Dendritic cell treated with granulocyte-macrophage colony-stimulating factor and Interleukin-4, amounts not matched to agents 40 ng/mL and 50 ng/mL, for 4 days (primary cell): ENCODE measurements at regions not wholly inside any gene's neighbourhood (a gene's known extent, or its start where the extent isn't known, plus 50 kb on each side); places are given as distances from the start of the nearest gene placed in this dataset.

Experiments
- H3K27ac Mint-ChIP-seq: one replicate; pipeline ENCODE4 v1.8.0; 2022; ENCODE audit warnings: mild to moderate bottlenecking, mixed read lengths
- H3K27me3 Mint-ChIP-seq: one replicate; pipeline ENCODE4 v1.8.0; 2022; ENCODE audit warnings: mild to moderate bottlenecking, mixed read lengths
- H3K36me3 Mint-ChIP-seq: one replicate; pipeline ENCODE4 v1.8.0; 2022; ENCODE audit warnings: low read depth, mixed read lengths
- H3K4me1 Mint-ChIP-seq: one replicate; pipeline ENCODE4 v1.8.0; 2022; ENCODE audit warnings: low read depth, mixed read lengths
- H3K4me3 Mint-ChIP-seq: one replicate; pipeline ENCODE4 v1.8.0; 2022; ENCODE audit warnings: mild to moderate bottlenecking, moderate library complexity, mixed read lengths
- H3K9me3 Mint-ChIP-seq: one replicate; pipeline ENCODE4 v1.8.0; 2022; ENCODE audit warnings: mixed read lengths
- intact Hi-C: fragments of 100-400 bp; cut with micrococcal nuclease; formaldehyde crosslinking; loops from one replicate; pipeline ENCODE4 v1.15.0; 2022

GRCh38 chr20:51094221-51094620 is 71.3 kb upstream of the KCNG1 start:
- no peaks in the 10 kb centered on the region for H3K4me1 Mint-ChIP-seq
- no peak overlapping the region for H3K4me3 Mint-ChIP-seq
- no peaks in the 10 kb centered on the region for H3K36me3 Mint-ChIP-seq
- intact Hi-C loops = no loop called here
- no peak overlapping the region for H3K27ac Mint-ChIP-seq
- peaks cover 36% of the 10 kb centered on the region for H3K27me3 Mint-ChIP-seq
- H3K9me3 Mint-ChIP-seq = no peaks in the 10 kb centered on the region

- H3K36me3 Mint-ChIP-seq = no peaks in the 10 kb centered on the region
- H3K27me3 Mint-ChIP-seq = peaks cover 38% of the 10 kb centered on the region
These were observed 70.4 kb upstream of the KCNG1 start for GRCh38 chr20:51093240-51093763.

GRCh38 chr20:51092338-51092737 is 69.4 kb upstream of the KCNG1 start:
- Mint-ChIP-seq H3K4me3 (no peak overlapping the region), H3K9me3 (no peaks in the 10 kb centered on the region), H3K27me3 (peaks cover 38% of the 10 kb centered on the region), H3K36me3 (no peaks in the 10 kb centered on the region), H3K4me1 (no peaks in the 10 kb centered on the region), H3K27ac (no peak overlapping the region)
- intact Hi-C loops = no loop called here

More at GRCh38 chr20:51093240-51093763, 70.4 kb upstream of the KCNG1 start:
- H3K27ac Mint-ChIP-seq = no peak overlapping the region
- no peaks in the 10 kb centered on the region for H3K4me1 Mint-ChIP-seq
- H3K9me3 Mint-ChIP-seq = no peaks in the 10 kb centered on the region
- H3K4me3 Mint-ChIP-seq = no peak overlapping the region
- intact Hi-C loops = no loop called here

GRCh38 chr20:51091406-51092195 is 68.7 kb upstream of the KCNG1 start:
- H3K4me3 Mint-ChIP-seq = no peak overlapping the region
- H3K4me1 Mint-ChIP-seq = no peaks in the 10 kb centered on the region
- intact Hi-C loops = no loop called here
- H3K9me3 Mint-ChIP-seq = no peaks in the 10 kb centered on the region
- H3K36me3 Mint-ChIP-seq = no peaks in the 10 kb centered on the region
- H3K27me3 Mint-ChIP-seq = peaks cover 39% of the 10 kb centered on the region
- no peak overlapping the region for H3K27ac Mint-ChIP-seq

- Mint-ChIP-seq H3K4me3 (no peak overlapping the region), H3K9me3 (no peaks in the 10 kb centered on the region), H3K27me3 (peaks cover 35% of the 10 kb centered on the region), H3K4me1 (no peaks in the 10 kb centered on the region), H3K36me3 (no peaks in the 10 kb centered on the region), H3K27ac (no peak overlapping the region)
- intact Hi-C loops = no loop called here
These were observed 66.9 kb upstream of the KCNG1 start for GRCh38 chr20:51089840-51090239.

GRCh38 chr20:51089272-51089781 is 66.4 kb upstream of the KCNG1 start:
- Mint-ChIP-seq H3K27ac (no peak overlapping the region), H3K27me3 (peaks cover 34% of the 10 kb centered on the region), H3K4me1 (no peaks in the 10 kb centered on the region), H3K4me3 (no peak overlapping the region), H3K36me3 (no peaks in the 10 kb centered on the region), H3K9me3 (no peaks in the 10 kb centered on the region)
- intact Hi-C loops = no loop called here

GRCh38 chr20:51087266-51087665 is 64.4 kb upstream of the KCNG1 start:
- intact Hi-C loops = no loop called here
- Mint-ChIP-seq H3K27ac (no peak overlapping the region), H3K27me3 (peaks cover 32% of the 10 kb centered on the region)

GRCh38 chr20:51085769-51086168 is 62.9 kb upstream of the KCNG1 start:
- Mint-ChIP-seq H3K36me3 (no peaks in the 10 kb centered on the region), H3K4me3 (no peak overlapping the region), H3K9me3 (no peaks in the 10 kb centered on the region), H3K27ac (no peak overlapping the region), H3K27me3 (peaks cover 22% of the 10 kb centered on the region), H3K4me1 (no peaks in the 10 kb centered on the region)
- intact Hi-C loops = no loop called here

More at GRCh38 chr20:51087266-51087665, 64.4 kb upstream of the KCNG1 start:
- no peaks in the 10 kb centered on the region for H3K36me3 Mint-ChIP-seq
- no peak overlapping the region for H3K4me3 Mint-ChIP-seq
- no peaks in the 10 kb centered on the region for H3K9me3 Mint-ChIP-seq
- no peaks in the 10 kb centered on the region for H3K4me1 Mint-ChIP-seq

- no peaks in the 10 kb centered on the region for H3K9me3 Mint-ChIP-seq
- H3K36me3 Mint-ChIP-seq = no peaks in the 10 kb centered on the region
- H3K4me1 Mint-ChIP-seq = no peaks in the 10 kb centered on the region
- intact Hi-C loops = no loop called here
- H3K27me3 Mint-ChIP-seq = peaks cover 18% of the 10 kb centered on the region
- H3K4me3 Mint-ChIP-seq = no peak overlapping the region
- no peak overlapping the region for H3K27ac Mint-ChIP-seq
These were observed 61.9 kb upstream of the KCNG1 start for GRCh38 chr20:51084593-51085377.

- intact Hi-C loops = no loop called here
- peaks cover 16% of the 10 kb centered on the region for H3K27me3 Mint-ChIP-seq
- H3K36me3 Mint-ChIP-seq = no peaks in the 10 kb centered on the region
These were observed 60.5 kb upstream of the KCNG1 start for GRCh38 chr20:51083447-51083846.

GRCh38 chr20:51082988-51083387 is 60.1 kb upstream of the KCNG1 start:
- Mint-ChIP-seq H3K4me3 (no peak overlapping the region), H3K36me3 (no peaks in the 10 kb centered on the region), H3K27me3 (peaks cover 16% of the 10 kb centered on the region), H3K27ac (no peak overlapping the region), H3K4me1 (no peaks in the 10 kb centered on the region), H3K9me3 (no peaks in the 10 kb centered on the region)
- intact Hi-C loops = no loop called here

More at GRCh38 chr20:51083447-51083846, 60.5 kb upstream of the KCNG1 start:
- no peak overlapping the region for H3K4me3 Mint-ChIP-seq
- no peak overlapping the region for H3K27ac Mint-ChIP-seq
- no peaks in the 10 kb centered on the region for H3K9me3 Mint-ChIP-seq
- H3K4me1 Mint-ChIP-seq = no peaks in the 10 kb centered on the region

- Mint-ChIP-seq H3K4me3 (no peak overlapping the region), H3K9me3 (no peaks in the 10 kb centered on the region), H3K4me1 (no peaks in the 10 kb centered on the region), H3K36me3 (no peaks in the 10 kb centered on the region), H3K27ac (no peak overlapping the region), H3K27me3 (peaks cover 15% of the 10 kb centered on the region)
- intact Hi-C loops = no loop called here
These were observed 57.6 kb upstream of the KCNG1 start for GRCh38 chr20:51080516-51080915.

GRCh38 chr20:51079488-51079887 is 56.6 kb upstream of the KCNG1 start:
- peaks cover 18% of the 10 kb centered on the region for H3K27me3 Mint-ChIP-seq
- H3K36me3 Mint-ChIP-seq = no peaks in the 10 kb centered on the region
- H3K4me1 Mint-ChIP-seq = no peaks in the 10 kb centered on the region
- H3K27ac Mint-ChIP-seq = no peak overlapping the region
- H3K4me3 Mint-ChIP-seq = no peak overlapping the region
- intact Hi-C loops = no loop called here
- no peaks in the 10 kb centered on the region for H3K9me3 Mint-ChIP-seq

GRCh38 chr20:51077686-51078060 is 54.8 kb upstream of the KCNG1 start:
- H3K36me3 Mint-ChIP-seq = no peaks in the 10 kb centered on the region
- no peak overlapping the region for H3K27ac Mint-ChIP-seq
- no peaks in the 10 kb centered on the region for H3K4me1 Mint-ChIP-seq
- H3K9me3 Mint-ChIP-seq = no peaks in the 10 kb centered on the region
- intact Hi-C loops = no loop called here
- H3K4me3 Mint-ChIP-seq = no peak overlapping the region
- peaks cover 13% of the 10 kb centered on the region for H3K27me3 Mint-ChIP-seq
